HEK293T (cell line): ENCODE measurements at regions not wholly inside any gene's neighbourhood (a gene's known extent, or its start where the extent isn't known, plus 50 kb on each side); places are given as distances from the start of the nearest gene placed in this dataset.
"Not testable (repeated sequence)": the region's sequence is repeated elsewhere in the genome, so short reads cannot be mapped to it uniquely, and the experiment has no call there.

Experiments
- CTCF ChIA-PET: fragments of 350-600 bp; formaldehyde crosslinking; extraction: SDS; loops from one replicate; lab custom pipeline; 2021; ENCODE audit warnings: antibody characterized with exemption, inconsistent platforms; lab: Yijun Ruan, JAX
- POLR2A ChIA-PET: fragments of 350-600 bp; formaldehyde crosslinking; extraction: SDS; loops from one replicate; lab custom pipeline; 2020; ENCODE audit warnings: antibody characterized with exemption, inconsistent platforms; lab: Yijun Ruan, JAX
- DNase-seq: peaks from one replicate; pipeline ENCODE4 v3.0.0; 2012; ENCODE audit warnings: mixed read lengths; ENCODE audit errors: extremely low spot score
- ARNT ChIP-seq: fragments of 450-650 bp; IDR thresholded peaks from 2 replicates; pipeline ENCODE4 v1.6.1; 2017; ENCODE audit warnings: mild to moderate bottlenecking
- BHLHE40 ChIP-seq: fragments of 450-650 bp; IDR thresholded peaks from 2 replicates; pipeline ENCODE4 v1.6.1; 2016; ENCODE audit warnings: mild to moderate bottlenecking, moderate library complexity, borderline replicate concordance
- CTBP1 ChIP-seq: fragments of 450-650 bp; IDR thresholded peaks from 2 replicates; pipeline ENCODE4 v1.6.1; 2016; ENCODE audit warnings: borderline replicate concordance
- ELF4 ChIP-seq: fragments of 450-650 bp; IDR thresholded peaks from 2 replicates; pipeline ENCODE4 v1.6.1; 2017; ENCODE audit warnings: antibody characterized with exemption
- FOXA1 ChIP-seq: fragments of 450-650 bp; IDR thresholded peaks from 2 replicates; pipeline ENCODE4 v1.6.1; 2016; ENCODE audit warnings: mild to moderate bottlenecking
- FOXK2 ChIP-seq: fragments of 450-650 bp; IDR thresholded peaks from 2 replicates; pipeline ENCODE4 v1.6.1; 2016; ENCODE audit warnings: mild to moderate bottlenecking
- FOXM1 ChIP-seq: fragments of 450-650 bp; IDR thresholded peaks from 2 replicates; pipeline ENCODE4 v1.6.1; 2017; ENCODE audit warnings: mild to moderate bottlenecking, borderline replicate concordance
- HDGF ChIP-seq: fragments of 450-650 bp; IDR thresholded peaks from 2 replicates; pipeline ENCODE4 v1.6.1; 2017; ENCODE audit warnings: antibody characterized with exemption, borderline replicate concordance
- L3MBTL2 ChIP-seq: fragments of 450-650 bp; conservative IDR thresholded peaks from 2 replicates; pipeline ENCODE4 v1.6.1; 2016; ENCODE audit warnings: mild to moderate bottlenecking
- LEF1 ChIP-seq: fragments of 450-650 bp; IDR thresholded peaks from 2 replicates; pipeline ENCODE4 v1.6.1; 2017; ENCODE audit warnings: mild to moderate bottlenecking, borderline replicate concordance
- NFRKB ChIP-seq: fragments of 450-650 bp; IDR thresholded peaks from 2 replicates; pipeline ENCODE4 v1.6.1; 2016; ENCODE audit warnings: mild to moderate bottlenecking, moderate library complexity
- PKNOX1 ChIP-seq: fragments of 450-650 bp; IDR thresholded peaks from 2 replicates; pipeline ENCODE4 v1.6.1; 2016
- SP1 ChIP-seq: fragments of 450-650 bp; IDR thresholded peaks from 2 replicates; pipeline ENCODE4 v1.6.1; 2017
- SUZ12 ChIP-seq: fragments of 450-650 bp; IDR thresholded peaks from 2 replicates; pipeline ENCODE4 v1.6.1; 2016; ENCODE audit warnings: mild to moderate bottlenecking
- TARDBP ChIP-seq: fragments of 450-650 bp; IDR thresholded peaks from 2 replicates; pipeline ENCODE4 v1.6.1; 2016
- ZNF384 ChIP-seq: fragments of 450-650 bp; IDR thresholded peaks from 2 replicates; pipeline ENCODE4 v1.6.1; 2016

GRCh38 chr2:57488061-57488460 is 558.5 kb upstream of the VRK2 start:
- no peak for TF ChIP-seq BHLHE40
- no peak for TF ChIP-seq FOXM1
- no peak for TF ChIP-seq CTBP1
- TF ChIP-seq FOXA1 = no peak
- no peak for TF ChIP-seq SP1
- TF ChIP-seq ARNT = no peak
- TF ChIP-seq FOXK2 = no peak
- TF ChIP-seq L3MBTL2 = no peak
- no peak for TF ChIP-seq HDGF
- TF ChIP-seq SUZ12 = no peak
- ChIA-PET POLR2A (no interaction called here), CTCF (no interaction called here)
- DNase-seq = no peak

- no peak for TF ChIP-seq CTBP1
- no peak for TF ChIP-seq SUZ12
- no peak for TF ChIP-seq FOXK2
- TF ChIP-seq BHLHE40 = no peak
- TF ChIP-seq L3MBTL2 = no peak
- TF ChIP-seq ARNT = no peak
- no peak for TF ChIP-seq LEF1
- no peak for TF ChIP-seq FOXA1
- ChIA-PET POLR2A (no interaction called here), CTCF (no interaction called here)
- no peak for DNase-seq
Measured at GRCh38 chr2:57490741-57491140, 555.9 kb upstream of the VRK2 start.

- ChIA-PET CTCF (no interaction called here), POLR2A (no interaction called here)
- TF ChIP-seq NFRKB = no peak
- TF ChIP-seq FOXK2 = no peak
- no peak for TF ChIP-seq FOXM1
- no peak for TF ChIP-seq TARDBP
- TF ChIP-seq PKNOX1 = no peak
- no peak for TF ChIP-seq ELF4
- no peak for TF ChIP-seq BHLHE40
- TF ChIP-seq ZNF384 = no peak
- no peak for TF ChIP-seq ARNT
- no peak for TF ChIP-seq L3MBTL2
- DNase-seq = no peak
Measured at GRCh38 chr2:57491213-57491612, 555.4 kb upstream of the VRK2 start.

GRCh38 chr2:57493966-57494365 is 552.6 kb upstream of the VRK2 start:
- DNase-seq, CTCF ChIA-PET, POLR2A ChIA-PET: not testable (repeated sequence)

DNA sequence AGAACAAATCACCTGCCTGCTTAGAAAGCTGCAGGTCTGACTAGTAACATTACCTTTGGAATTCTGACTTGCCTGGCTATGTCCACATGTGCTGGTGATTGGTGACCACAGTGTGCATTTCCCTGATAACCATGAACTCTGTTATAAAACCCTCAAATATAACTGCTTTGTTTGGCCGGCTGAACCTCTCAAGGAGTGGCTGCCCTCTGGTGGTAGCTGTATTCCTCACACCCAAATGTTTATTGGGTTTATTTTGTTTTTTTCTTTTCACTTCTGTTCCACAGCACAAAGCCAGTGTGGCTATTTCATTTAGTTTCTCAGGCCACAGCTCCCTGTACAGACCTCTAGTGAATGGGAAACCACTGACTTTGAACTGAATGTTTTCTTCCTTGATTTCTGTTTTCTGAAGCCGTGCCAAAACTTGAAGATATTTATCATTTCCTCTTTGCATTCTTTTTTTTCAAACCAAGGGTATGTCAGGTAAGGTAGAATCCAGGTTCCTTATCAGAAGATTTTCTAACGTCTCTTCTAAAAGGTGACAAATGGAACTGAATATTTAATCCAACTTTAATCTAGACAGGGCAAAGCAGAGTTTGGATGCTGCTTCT is 549.0 kb upstream of the VRK2 start:
- POLR2A ChIA-PET = no interaction called here
- CTCF ChIA-PET = interaction anchor here (0.6 to 1.7 kb wide), 5 partner anchors 10 to 125 kb away, joined by 3 to 4 read pairs (median 3); no protein-coding TSS in a partner anchor
- TF ChIP-seq PKNOX1 (no peak), L3MBTL2 (no peak), ZNF384 (no peak), NFRKB (no peak), FOXK2 (no peak), ELF4 (no peak), FOXA1 (no peak), BHLHE40 (no peak), FOXM1 (no peak), SUZ12 (no peak), HDGF (no peak), ARNT (no peak), TARDBP (no peak), LEF1 (no peak)
- DNase-seq = peak; percentile 45

DNA sequence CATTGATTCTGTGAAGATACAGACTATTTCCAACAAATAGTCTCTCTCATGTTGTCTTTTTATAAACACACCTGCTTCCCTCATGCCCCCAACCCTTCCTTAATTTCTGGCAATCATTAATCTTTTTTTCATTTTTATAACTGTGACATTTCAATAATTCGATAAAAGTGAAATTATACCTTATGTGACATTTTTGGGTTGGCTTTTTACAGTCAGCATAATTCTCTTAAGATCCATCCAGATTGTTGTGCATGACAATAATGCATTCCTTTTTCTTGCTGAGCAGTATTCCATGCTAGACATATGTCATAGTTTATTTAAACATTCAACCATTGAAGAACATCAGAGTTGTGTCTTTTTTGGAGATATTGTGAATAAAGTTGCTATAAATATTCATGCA is 541.8 kb upstream of the VRK2 start:
- POLR2A ChIA-PET = no interaction called here
- CTCF ChIA-PET = no interaction called here
- TF ChIP-seq FOXK2 = no peak
- no peak for TF ChIP-seq NFRKB
- TF ChIP-seq TARDBP = no peak
- no peak for TF ChIP-seq SP1
- no peak for TF ChIP-seq L3MBTL2
- TF ChIP-seq ELF4 = no peak
- no peak for TF ChIP-seq BHLHE40
- TF ChIP-seq FOXM1 = no peak
- no peak for TF ChIP-seq HDGF
- no peak for TF ChIP-seq CTBP1
- TF ChIP-seq LEF1 = no peak
- no peak for DNase-seq

DNA sequence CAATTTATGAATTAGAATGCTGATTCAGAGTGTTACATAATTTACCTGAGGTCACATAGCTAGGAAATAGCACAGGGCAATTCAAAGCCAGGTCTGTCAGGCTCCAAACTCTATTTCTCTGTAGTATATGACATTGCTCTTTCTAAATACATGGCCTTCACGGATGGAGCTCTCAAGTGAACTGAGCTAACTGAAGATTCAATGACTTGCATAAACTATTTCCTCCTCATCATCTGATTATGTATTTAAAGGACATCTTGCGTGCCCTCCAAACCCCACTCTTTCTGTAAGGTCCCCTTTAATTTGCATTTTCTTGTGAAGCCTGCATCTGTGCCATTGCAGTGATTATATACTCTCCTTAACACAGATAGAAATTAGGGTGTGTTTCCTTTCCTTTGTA is 537.4 kb upstream of the VRK2 start:
- no peak for DNase-seq
- TF ChIP-seq L3MBTL2 (no peak), FOXA1 (no peak), SP1 (no peak), HDGF (no peak), SUZ12 (no peak), TARDBP (no peak), ELF4 (no peak), NFRKB (no peak), LEF1 (no peak)
- ChIA-PET CTCF (no interaction called here), POLR2A (no interaction called here)
